ENCODE measurements at regions not wholly inside any gene's neighbourhood (a gene's known extent, or its start where the extent isn't known, plus 50 kb on each side); places are given as distances from the start of the nearest gene placed in this dataset.
"Not testable (repeated sequence)": the region's sequence is repeated elsewhere in the genome, so short reads cannot be mapped to it uniquely, and the experiment has no call there.

GRCh38 chrX:125219852-125220251, 99.8 kb upstream of the TEX13C start:
- BruUV-seq (replicated peaks), result no TSS peak
- H3K27ac Mint-ChIP-seq (ENCODE audit: unreplicated experiment), result no peak overlapping the region
- CTCF ChIA-PET, result no interaction called here
- H3K9me3 Mint-ChIP-seq (ENCODE audit: low read depth, unreplicated experiment), result peaks cover 7% of the 10 kb centered on the region
- no peak for TF ChIP-seq CTCF (IDR thresholded peaks at IDR 0.05; ENCODE audit: unreplicated experiment)
- no peaks in the 10 kb centered on the region for H3K36me3 Mint-ChIP-seq (ENCODE audit: insufficient read depth, unreplicated experiment)
- no peaks in the 10 kb centered on the region for H3K27me3 Mint-ChIP-seq (ENCODE audit: unreplicated experiment)
- intact Hi-C loops (cut with micrococcal nuclease; ENCODE audit: unreplicated experiment), result no loop called here
- no peak for DNase-seq
- no peak overlapping the region for H3K4me3 Mint-ChIP-seq (ENCODE audit: low read depth, unreplicated experiment)
- H3K4me1 Mint-ChIP-seq (ENCODE audit: low read depth, unreplicated experiment), result no peaks in the 10 kb centered on the region

- Mint-ChIP-seq H3K4me3 (ENCODE audit: low read depth, unreplicated experiment) (no peak overlapping the region), H3K36me3 (ENCODE audit: insufficient read depth, unreplicated experiment) (no peaks in the 10 kb centered on the region), H3K4me1 (ENCODE audit: low read depth, unreplicated experiment) (no peaks in the 10 kb centered on the region), H3K27ac (ENCODE audit: unreplicated experiment) (no peak overlapping the region), H3K9me3 (ENCODE audit: low read depth, unreplicated experiment) (peaks cover 2% of the 10 kb centered on the region), H3K27me3 (ENCODE audit: unreplicated experiment) (no peaks in the 10 kb centered on the region)
- intact Hi-C loops (cut with micrococcal nuclease; ENCODE audit: unreplicated experiment), result no loop called here
- DNase-seq, result no peak
- TF ChIP-seq CTCF (IDR thresholded peaks at IDR 0.05; ENCODE audit: unreplicated experiment), result no peak
- CTCF ChIA-PET, result no interaction called here
- BruUV-seq (replicated peaks), result no TSS peak
Measured at GRCh38 chrX:125236955-125237354, 82.7 kb upstream of the TEX13C start.

GRCh38 chrX:125248931-125249330, 70.7 kb upstream of the TEX13C start:
- no TSS peak for BruUV-seq (replicated peaks)
- CTCF ChIA-PET, result no interaction called here
- no peak overlapping the region for H3K27ac Mint-ChIP-seq (ENCODE audit: unreplicated experiment)

GRCh38 chrX:125255759-125256158, 63.9 kb upstream of the TEX13C start:
- DNase-seq; H3K36me3 Mint-ChIP-seq (ENCODE audit: insufficient read depth, unreplicated experiment); H3K27me3 Mint-ChIP-seq (ENCODE audit: unreplicated experiment); H3K4me1 Mint-ChIP-seq (ENCODE audit: low read depth, unreplicated experiment); BruUV-seq (replicated peaks); intact Hi-C loops (cut with micrococcal nuclease; ENCODE audit: unreplicated experiment); H3K27ac Mint-ChIP-seq (ENCODE audit: unreplicated experiment); H3K4me3 Mint-ChIP-seq (ENCODE audit: low read depth, unreplicated experiment); CTCF ChIA-PET; H3K9me3 Mint-ChIP-seq (ENCODE audit: low read depth, unreplicated experiment): not testable (repeated sequence)

More at GRCh38 chrX:125248931-125249330, 70.7 kb upstream of the TEX13C start:
- no peak for TF ChIP-seq CTCF (IDR thresholded peaks at IDR 0.05; ENCODE audit: unreplicated experiment)
- no peaks in the 10 kb centered on the region for H3K4me1 Mint-ChIP-seq (ENCODE audit: low read depth, unreplicated experiment)
- intact Hi-C loops (cut with micrococcal nuclease; ENCODE audit: unreplicated experiment), result no loop called here
- no peak for DNase-seq
- no peaks in the 10 kb centered on the region for H3K36me3 Mint-ChIP-seq (ENCODE audit: insufficient read depth, unreplicated experiment)
- H3K9me3 Mint-ChIP-seq (ENCODE audit: low read depth, unreplicated experiment), result peaks cover 11% of the 10 kb centered on the region
- no peaks in the 10 kb centered on the region for H3K27me3 Mint-ChIP-seq (ENCODE audit: unreplicated experiment)
- no peak overlapping the region for H3K4me3 Mint-ChIP-seq (ENCODE audit: low read depth, unreplicated experiment)

- Mint-ChIP-seq H3K27me3 (ENCODE audit: unreplicated experiment) (no peaks in the 10 kb centered on the region), H3K36me3 (ENCODE audit: insufficient read depth, unreplicated experiment) (no peaks in the 10 kb centered on the region), H3K4me3 (ENCODE audit: low read depth, unreplicated experiment) (no peak overlapping the region), H3K27ac (ENCODE audit: unreplicated experiment) (no peak overlapping the region), H3K4me1 (ENCODE audit: low read depth, unreplicated experiment) (no peaks in the 10 kb centered on the region), H3K9me3 (ENCODE audit: low read depth, unreplicated experiment) (peaks cover 5% of the 10 kb centered on the region)
- no TSS peak for BruUV-seq (replicated peaks)
- CTCF ChIA-PET, result no interaction called here
- DNase-seq, result no peak
- TF ChIP-seq CTCF (IDR thresholded peaks at IDR 0.05; ENCODE audit: unreplicated experiment), result no peak
- intact Hi-C loops (cut with micrococcal nuclease; ENCODE audit: unreplicated experiment), result no loop called here
Measured at GRCh38 chrX:125262836-125263235, 56.8 kb upstream of the TEX13C start.
